A549 (cell line): ENCODE measurements at regions not wholly inside any gene's neighbourhood (a gene's known extent, or its start where the extent isn't known, plus 50 kb on each side); places are given as distances from the start of the nearest gene placed in this dataset.

ENCODE experiments used
- ATAC-seq, 2 experiments: fragments of 200-7000 bp in 1 of 2; fragments of >200 bp in 1 of 2; cut with Nextera tagmentation in 1 of 2; cut with Tn5 transposase in 1 of 2; 3 replicates each; pipeline versions ENCODE4 v1.8.0 to v1.9.1; 2018 to 2020; ENCODE audit warnings: mild to moderate bottlenecking in 1 of 2, moderate library complexity in 1 of 2
- CTCF ChIA-PET: fragments of 300-600 bp; sonication (Branson Sonifier 250); formaldehyde crosslinking; extraction: SDS; loops from one replicate; lab custom pipeline; 2021; ENCODE audit warnings: antibody characterized with exemption, inconsistent platforms; lab: Yijun Ruan, JAX
- POLR2A ChIA-PET: fragments of 350-600 bp; formaldehyde crosslinking; extraction: SDS; loops from one replicate; lab custom pipeline; 2021; ENCODE audit warnings: antibody characterized with exemption, inconsistent platforms; lab: Yijun Ruan, JAX
- DNase-seq, 2 experiments: peaks; one replicate each; pipeline versions ENCODE4 v3.0.0 to v3.0.0-alpha.2; 2011 to 2016; ENCODE audit warnings: low read depth in 1 of 2, low spot score in 1 of 2
- FAIRE-seq: peaks from 2 replicates; lab custom pipeline; 2011; peaks lifted over from hg19 to GRCh38; lab: Jason Lieb, UNC
- H3K27ac ChIP-seq, 2 experiments: fragments of >200 bp; sonication (Bioruptor Twin); formaldehyde crosslinking; 3 replicates each; pipeline ENCODE4 v1.5.1; 2016 to 2017
- H3K4me1 ChIP-seq: fragments of >200 bp; sonication (Bioruptor Twin); formaldehyde crosslinking; 3 replicates; pipeline ENCODE4 v1.6.1; 2016
- H3K4me2 ChIP-seq: fragments of >200 bp; sonication (Bioruptor Twin); formaldehyde crosslinking; 3 replicates; pipeline ENCODE4 v1.6.1; 2016
- H3K4me3 ChIP-seq: fragments of >200 bp; sonication (Bioruptor Twin); formaldehyde crosslinking; 3 replicates; pipeline ENCODE4 v1.5.1; 2016
- H3K9me3 ChIP-seq: fragments of >200 bp; sonication (Bioruptor Twin); formaldehyde crosslinking; 3 replicates; pipeline ENCODE4 v1.6.1; 2016
- BCL3 ChIP-seq: fragments of >200 bp; sonication (Bioruptor Twin); formaldehyde crosslinking; IDR thresholded peaks from 3 replicates; pipeline ENCODE4 v1.6.1; 2016
- CBX2 ChIP-seq: fragments of 200-600 bp; sonication (generic); IDR thresholded peaks from 2 replicates; pipeline ENCODE4 v1.6.1; 2016; ENCODE audit warnings: low read depth, mild to moderate bottlenecking, borderline replicate concordance
- CBX8 ChIP-seq: fragments of 200-600 bp; sonication (generic); IDR thresholded peaks from 2 replicates; pipeline ENCODE4 v1.6.1; 2016
- CHD2 ChIP-seq: fragments of 150-350 bp; IDR thresholded peaks from 2 replicates; pipeline ENCODE4 v1.6.1; 2014; ENCODE audit warnings: low read length; ENCODE audit not compliant: partially characterized antibody
- E2F6 ChIP-seq: IDR thresholded peaks from 2 replicates; pipeline ENCODE4 v1.6.1; 2012; ENCODE audit warnings: low read depth, borderline replicate concordance
- ELK1 ChIP-seq: fragments of 150-350 bp; IDR thresholded peaks from 2 replicates; pipeline ENCODE4 v1.6.1; 2014; ENCODE audit warnings: low read depth, mild to moderate bottlenecking, low read length
- ESRRA ChIP-seq: fragments of 150-350 bp; IDR thresholded peaks from 2 replicates; pipeline ENCODE4 v1.6.1; 2014; ENCODE audit warnings: mild to moderate bottlenecking, low read length, borderline replicate concordance
- GATA3 ChIP-seq: IDR thresholded peaks from 2 replicates; pipeline ENCODE4 v1.6.1; 2012; ENCODE audit warnings: borderline replicate concordance
- HDAC2 ChIP-seq: fragments of 200-600 bp; sonication (generic); IDR thresholded peaks from 2 replicates; pipeline ENCODE4 v1.6.1; 2016
- HOXA7 ChIP-seq: fragments of 250-450 bp; sonication (Bioruptor Pico); IDR thresholded peaks from 2 replicates; pipeline ENCODE4 v1.5.0; 2020; ENCODE audit warnings: mild to moderate bottlenecking, moderate library complexity
- KDM1A ChIP-seq: fragments of 200-600 bp; sonication (generic); IDR thresholded peaks from 2 replicates; pipeline ENCODE4 v1.6.1; 2016; ENCODE audit warnings: low read depth, mild to moderate bottlenecking
- MAX ChIP-seq: IDR thresholded peaks from 2 replicates; pipeline ENCODE4 v1.6.1; 2012
- MAZ ChIP-seq: fragments of 150-350 bp; IDR thresholded peaks from 2 replicates; pipeline ENCODE4 v1.6.1; 2014; ENCODE audit warnings: antibody characterized with exemption, low read depth, low read length, borderline replicate concordance
- NPAS2 ChIP-seq: fragments of 250-450 bp; sonication (Bioruptor Pico); IDR thresholded peaks from 2 replicates; pipeline ENCODE4 v1.8.0; 2022; ENCODE audit warnings: mild to moderate bottlenecking, moderate library complexity, borderline replicate concordance
- PBX3 ChIP-seq: IDR thresholded peaks from 2 replicates; pipeline ENCODE4 v1.6.1; 2012
- PHF8 ChIP-seq: fragments of 200-600 bp; sonication (generic); IDR thresholded peaks from 2 replicates; pipeline ENCODE4 v1.6.1; 2016; ENCODE audit warnings: low read depth, mild to moderate bottlenecking, antibody characterized with exemption, moderate library complexity, borderline replicate concordance
- RNF2 ChIP-seq: fragments of 200-600 bp; sonication (generic); IDR thresholded peaks from 2 replicates; pipeline ENCODE4 v1.6.1; 2016; ENCODE audit warnings: low read depth, mild to moderate bottlenecking, antibody characterized with exemption, moderate library complexity, borderline replicate concordance
- SMC3 ChIP-seq: fragments of >200 bp; sonication (Bioruptor Twin); formaldehyde crosslinking; IDR thresholded peaks from 3 replicates; pipeline ENCODE4 v1.6.1; 2018; ENCODE audit warnings: inconsistent platforms
- SREBF2 ChIP-seq: fragments of 450-650 bp; IDR thresholded peaks from 2 replicates; pipeline ENCODE4 v1.6.1; 2014; ENCODE audit warnings: mild to moderate bottlenecking, moderate library complexity
- TFCP2L1 ChIP-seq: fragments of 250-450 bp; sonication (Bioruptor Pico); IDR thresholded peaks from 2 replicates; pipeline ENCODE4 v1.5.0; 2021; ENCODE audit warnings: mild to moderate bottlenecking
- USF2 ChIP-seq: fragments of 450-650 bp; IDR thresholded peaks from 2 replicates; pipeline ENCODE4 v1.6.1; 2014; ENCODE audit warnings: antibody characterized with exemption
- ZNF302 ChIP-seq: fragments of 250-450 bp; sonication (Bioruptor Pico); IDR thresholded peaks from 2 replicates; pipeline ENCODE4 v1.9.0; 2021; ENCODE audit warnings: inconsistent platforms, mild to moderate bottlenecking, moderate library complexity
- ZSCAN20 ChIP-seq: fragments of 250-450 bp; sonication (Bioruptor Pico); IDR thresholded peaks from 2 replicates; pipeline ENCODE4 v1.8.0; 2022; ENCODE audit warnings: mild to moderate bottlenecking, moderate library complexity
- WGBS: methylation state at CpG from one replicate; pipeline ENCODE4 v1.1.6; 2017; ENCODE audit errors: missing lambda C conversion rate; 5-methylcytosine and 5-hydroxymethylcytosine counted together
- TF ChIP-seq, protein P1 (sequence below): fragments of 250-450 bp; sonication (Bioruptor Pico); IDR thresholded peaks from 2 replicates; pipeline ENCODE4 v1.5.0; 2020; ENCODE audit warnings: low read depth, mild to moderate bottlenecking, moderate library complexity
- TF ChIP-seq, protein P2 (sequence below): fragments of >200 bp; sonication (Bioruptor Twin); formaldehyde crosslinking; IDR thresholded peaks from 3 replicates; pipeline ENCODE4 v1.5.1; 2016

- Histone ChIP-seq H3K4me3 (no peak overlapping the region), H3K9me3 (no peaks in the 10 kb centered on the region), H3K4me2 (no peak overlapping the region), H3K4me1 (no peaks in the 10 kb centered on the region), H3K27ac (no peak overlapping the region)
- no peak for ATAC-seq
- no peak for DNase-seq
- POLR2A ChIA-PET = no interaction called here
- no peak for FAIRE-seq
- 7% methylated on average over 3 of the region's 3 CpGs for WGBS
- CTCF ChIA-PET = no interaction called here
- TF ChIP-seq ESRRA (no peak), NPAS2 (CRISPR knock-in tag) (no peak), MAZ (no peak), CBX2 (no peak), CHD2 (no peak), SREBF2 (no peak), BCL3 (no peak), PHF8 (no peak), ZNF302 (CRISPR knock-in tag) (no peak)
Observed at GRCh38 chr14:56709201-56709600, 101.1 kb downstream of the OTX2 start.

GRCh38 chr14:56708704-56709103 is 101.6 kb downstream of the OTX2 start:
- Histone ChIP-seq H3K9me3 (no peaks in the 10 kb centered on the region), H3K4me1 (no peaks in the 10 kb centered on the region), H3K27ac (no peak overlapping the region), H3K4me3 (no peak overlapping the region), H3K4me2 (no peak overlapping the region)
- 30% methylated on average over 6 of the region's 6 CpGs for WGBS
- no peak for ATAC-seq
- TF ChIP-seq, protein P1, sequence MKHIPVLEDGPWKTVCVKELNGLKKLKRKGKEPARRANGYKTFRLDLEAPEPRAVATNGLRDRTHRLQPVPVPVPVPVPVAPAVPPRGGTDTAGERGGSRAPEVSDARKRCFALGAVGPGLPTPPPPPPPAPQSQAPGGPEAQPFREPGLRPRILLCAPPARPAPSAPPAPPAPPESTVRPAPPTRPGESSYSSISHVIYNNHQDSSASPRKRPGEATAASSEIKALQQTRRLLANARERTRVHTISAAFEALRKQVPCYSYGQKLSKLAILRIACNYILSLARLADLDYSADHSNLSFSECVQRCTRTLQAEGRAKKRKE (CRISPR knock-in tag) = no peak
- TF ChIP-seq PBX3 (no peak), USF2 (no peak), ELK1 (no peak), RNF2 (no peak), BCL3 (no peak), E2F6 (no peak), HOXA7 (CRISPR knock-in tag) (no peak), TFCP2L1 (CRISPR knock-in tag) (no peak), CBX8 (no peak), NPAS2 (CRISPR knock-in tag) (no peak), MAX (no peak), ZSCAN20 (CRISPR knock-in tag) (no peak), GATA3 (no peak), SMC3 (no peak), CBX2 (no peak), HDAC2 (no peak), KDM1A (no peak)
- TF ChIP-seq, protein P2, sequence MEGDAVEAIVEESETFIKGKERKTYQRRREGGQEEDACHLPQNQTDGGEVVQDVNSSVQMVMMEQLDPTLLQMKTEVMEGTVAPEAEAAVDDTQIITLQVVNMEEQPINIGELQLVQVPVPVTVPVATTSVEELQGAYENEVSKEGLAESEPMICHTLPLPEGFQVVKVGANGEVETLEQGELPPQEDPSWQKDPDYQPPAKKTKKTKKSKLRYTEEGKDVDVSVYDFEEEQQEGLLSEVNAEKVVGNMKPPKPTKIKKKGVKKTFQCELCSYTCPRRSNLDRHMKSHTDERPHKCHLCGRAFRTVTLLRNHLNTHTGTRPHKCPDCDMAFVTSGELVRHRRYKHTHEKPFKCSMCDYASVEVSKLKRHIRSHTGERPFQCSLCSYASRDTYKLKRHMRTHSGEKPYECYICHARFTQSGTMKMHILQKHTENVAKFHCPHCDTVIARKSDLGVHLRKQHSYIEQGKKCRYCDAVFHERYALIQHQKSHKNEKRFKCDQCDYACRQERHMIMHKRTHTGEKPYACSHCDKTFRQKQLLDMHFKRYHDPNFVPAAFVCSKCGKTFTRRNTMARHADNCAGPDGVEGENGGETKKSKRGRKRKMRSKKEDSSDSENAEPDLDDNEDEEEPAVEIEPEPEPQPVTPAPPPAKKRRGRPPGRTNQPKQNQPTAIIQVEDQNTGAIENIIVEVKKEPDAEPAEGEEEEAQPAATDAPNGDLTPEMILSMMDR = no peak
- no peak for DNase-seq
- FAIRE-seq = no peak
- ChIA-PET POLR2A (no interaction called here), CTCF (no interaction called here)
